ENCODE measurements at regions not wholly inside any gene's neighbourhood (a gene's known extent, or its start where the extent isn't known, plus 50 kb on each side); places are given as distances from the start of the nearest gene placed in this dataset.

DNA sequence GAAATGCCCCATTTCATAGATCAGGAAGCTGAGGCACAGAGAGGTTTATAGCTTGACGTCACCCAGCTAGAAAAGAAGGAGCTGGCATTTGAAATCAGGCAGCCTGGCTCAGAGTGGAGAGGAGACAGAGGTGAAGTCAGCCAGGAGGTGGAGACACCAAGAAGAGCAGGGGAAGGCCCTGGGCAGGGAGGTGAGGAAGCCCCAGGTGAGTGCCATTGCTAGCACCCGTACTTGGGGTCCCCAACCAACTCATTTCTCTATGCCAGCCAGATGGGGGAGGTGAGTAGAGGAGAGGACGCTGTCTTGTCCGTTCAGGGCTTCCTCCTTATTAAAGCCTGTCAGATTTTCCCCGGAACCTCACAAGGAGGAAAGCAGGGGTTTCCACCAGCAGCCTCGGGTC is 149.6 kb upstream of the TLE3 start (continued):
- no peak for TF ChIP-seq HDAC6 (IDR thresholded peaks at IDR 0.05; ENCODE audit: low read depth, low read length)
- TF ChIP-seq, protein P1, sequence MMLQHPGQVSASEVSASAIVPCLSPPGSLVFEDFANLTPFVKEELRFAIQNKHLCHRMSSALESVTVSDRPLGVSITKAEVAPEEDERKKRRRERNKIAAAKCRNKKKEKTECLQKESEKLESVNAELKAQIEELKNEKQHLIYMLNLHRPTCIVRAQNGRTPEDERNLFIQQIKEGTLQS (IDR thresholded peaks at IDR 0.05; ENCODE audit: insufficient read depth, low read depth, low read length), result no peak
- TF ChIP-seq ZNF274 (IDR thresholded peaks at IDR 0.05; ENCODE audit: borderline replicate concordance, extremely low read depth, low read length), result no peak
- no peak for TF ChIP-seq CEBPB (IDR thresholded peaks at IDR 0.05; ENCODE audit: low read depth, low read length)
- no peak for TF ChIP-seq GTF2F1 (IDR thresholded peaks at IDR 0.05; ENCODE audit: borderline replicate concordance, low read depth, low read length)
- no peak for TF ChIP-seq NANOG (IDR thresholded peaks at IDR 0.05; ENCODE audit: insufficient read depth, low read depth, low read length, poor library complexity, severe bottlenecking)
- no peak for TF ChIP-seq RFX5 (IDR thresholded peaks at IDR 0.05; ENCODE audit: borderline replicate concordance, low read depth, low read length)
- no peak for TF ChIP-seq USF2 (IDR thresholded peaks at IDR 0.05; ENCODE audit: low read length)

Measured in H1 (cell line).